Stimulated activated naive B cell treated with anti-CD40 and anti-IgM and Interleukin-4, amounts not matched to agents 10 μg/mL and 1 μg/mL and 100 μg/mL, for 72 hours (primary cell): ENCODE measurements at regions not wholly inside any gene's neighbourhood (a gene's known extent, or its start where the extent isn't known, plus 50 kb on each side); places are given as distances from the start of the nearest gene placed in this dataset.

ENCODE experiments used
- ATAC-seq, 2 donors: fragments of 150-1000 bp; cut with Tn5 transposase; replicated peaks; 2 replicates each; pipeline ENCODE4 v1.10.0; 2021; ENCODE audit warnings: moderate library complexity in 1 of 2
- DNase-seq: peaks from one replicate; pipeline ENCODE4 v3.0.0; 2021
- H3K27ac Mint-ChIP-seq: one replicate; pipeline ENCODE4 v1.8.0; 2022; ENCODE audit warnings: mild to moderate bottlenecking, mixed read lengths
- H3K27me3 Mint-ChIP-seq, 2 donors: one replicate each; pipeline ENCODE4 v1.8.0; 2022; ENCODE audit warnings: mixed read lengths in 2 of 2
- H3K36me3 Mint-ChIP-seq, 2 donors: one replicate each; pipeline ENCODE4 v1.8.0; 2022; ENCODE audit warnings: mixed read lengths in 2 of 2, mild to moderate bottlenecking in 1 of 2
- H3K4me1 Mint-ChIP-seq, 2 donors: one replicate each; pipeline ENCODE4 v1.8.0; 2022; ENCODE audit warnings: mixed read lengths in 2 of 2, mild to moderate bottlenecking in 1 of 2
- H3K4me3 Mint-ChIP-seq, 2 donors: one replicate each; pipeline ENCODE4 v1.8.0; 2022; ENCODE audit warnings: mild to moderate bottlenecking in 2 of 2, mixed read lengths in 2 of 2, moderate library complexity in 1 of 2
- H3K9me3 Mint-ChIP-seq, 2 donors: one replicate each; pipeline ENCODE4 v1.8.0; 2022; ENCODE audit warnings: mixed read lengths in 2 of 2, mild to moderate bottlenecking in 1 of 2

GRCh38 chr5:85998656-85999055, 619.1 kb upstream of the COX7C start:
- DNase-seq (no peak), ATAC-seq (no peak)
- Mint-ChIP-seq H3K27me3 (no peaks in the 10 kb centered on the region), H3K27ac (no peak overlapping the region), H3K36me3 (no peaks in the 10 kb centered on the region), H3K9me3 (peaks cover 4 to 13% of the 10 kb centered on the region in 2 donors), H3K4me1 (no peaks in the 10 kb centered on the region), H3K4me3 (no peak overlapping the region)

DNA sequence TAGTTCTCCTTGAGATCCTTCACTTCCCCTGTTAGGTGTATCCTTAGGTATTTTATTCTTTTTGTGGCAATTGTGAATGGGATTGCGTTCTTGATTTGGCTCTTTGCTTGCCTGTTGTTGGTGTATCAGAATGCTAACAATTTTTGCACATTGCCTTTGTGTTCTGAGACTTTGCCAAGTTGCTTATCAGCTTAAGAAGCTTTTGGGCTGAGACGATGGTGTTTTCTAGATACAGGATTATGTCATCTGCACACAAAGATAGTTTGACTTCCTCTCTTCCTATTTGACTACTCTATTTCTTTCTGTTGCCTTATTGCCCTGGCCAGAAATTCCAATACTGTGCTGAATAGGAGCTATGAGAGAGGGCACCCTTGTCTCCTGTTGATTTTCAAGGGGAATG, 609.4 kb upstream of the COX7C start:
- no peaks in the 10 kb centered on the region for H3K4me1 Mint-ChIP-seq
- H3K9me3 Mint-ChIP-seq = peaks cover 10 to 14% of the 10 kb centered on the region in 2 donors
- no peak overlapping the region for H3K27ac Mint-ChIP-seq
- no peaks in the 10 kb centered on the region for H3K36me3 Mint-ChIP-seq
- ATAC-seq (no peak), DNase-seq (no peak)
- no peaks in the 10 kb centered on the region for H3K27me3 Mint-ChIP-seq
- no peak overlapping the region for H3K4me3 Mint-ChIP-seq

DNA sequence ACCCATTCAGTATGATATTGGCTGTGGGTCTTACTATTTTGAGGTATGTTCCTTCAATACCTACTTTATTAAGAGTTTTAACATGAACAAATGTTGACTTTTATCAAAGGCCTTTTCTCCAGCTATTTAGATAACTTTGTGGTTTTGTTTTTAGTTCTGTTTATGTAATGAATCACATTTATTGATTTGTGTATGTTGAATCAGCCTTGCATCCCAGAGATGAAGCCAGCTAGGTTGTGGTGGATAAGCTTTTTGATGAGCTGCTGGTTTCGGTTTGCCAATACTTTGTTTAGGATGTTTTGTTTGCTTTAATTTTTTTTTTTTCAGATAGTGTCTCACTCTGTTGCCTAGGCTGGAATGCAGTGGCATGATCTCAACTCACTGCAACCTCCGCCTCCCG, 609.0 kb upstream of the COX7C start:
- Mint-ChIP-seq H3K36me3 (no peaks in the 10 kb centered on the region), H3K27ac (no peak overlapping the region), H3K4me3 (no peak overlapping the region), H3K27me3 (no peaks in the 10 kb centered on the region), H3K4me1 (no peaks in the 10 kb centered on the region), H3K9me3 (peaks cover 10 to 14% of the 10 kb centered on the region in 2 donors)
- DNase-seq (no peak), ATAC-seq (no peak)

DNA sequence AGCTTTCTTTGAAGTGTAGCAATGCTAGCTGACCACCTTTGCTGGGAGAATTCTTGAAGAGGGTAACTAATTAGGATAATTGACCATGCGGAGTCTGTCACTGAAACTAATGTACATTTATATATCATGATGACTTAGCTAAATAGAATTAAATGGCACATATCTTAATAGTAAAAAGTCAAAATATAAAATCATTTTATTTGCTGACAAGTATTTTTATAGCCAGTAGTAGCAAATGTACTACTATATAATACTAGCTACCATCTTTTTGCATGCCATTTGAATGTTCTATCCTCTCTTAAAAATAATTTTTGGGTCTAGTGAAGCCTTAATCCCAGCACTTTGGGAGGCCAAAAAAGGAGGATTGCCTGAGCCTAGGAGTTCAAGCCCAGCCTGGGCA, 605.8 kb upstream of the COX7C start:
- Mint-ChIP-seq H3K27me3 (no peaks in the 10 kb centered on the region), H3K27ac (no peak overlapping the region), H3K9me3 (peaks cover 11 to 12% of the 10 kb centered on the region in 2 donors), H3K36me3 (no peaks in the 10 kb centered on the region), H3K4me3 (no peak overlapping the region), H3K4me1 (no peaks in the 10 kb centered on the region)
- ATAC-seq = no peak
- no peak for DNase-seq

DNA sequence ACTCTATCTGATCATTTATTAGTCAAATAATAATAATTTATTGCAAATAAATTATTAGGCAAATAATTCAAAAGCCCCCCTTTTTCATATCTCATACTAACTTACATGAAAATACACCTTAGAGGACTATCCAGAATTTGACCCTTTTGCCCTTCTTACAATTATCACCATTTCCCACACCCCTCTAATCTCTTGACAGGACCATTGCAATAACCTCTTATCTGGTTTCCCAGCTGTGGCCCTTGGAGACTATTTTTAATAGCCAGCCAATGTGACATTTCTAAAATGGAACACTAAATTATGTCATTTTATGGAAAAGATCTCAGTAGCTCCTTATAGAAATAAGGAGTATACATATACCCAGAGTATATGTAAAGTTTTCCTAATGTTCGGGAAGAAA, 588.4 kb upstream of the COX7C start:
- Mint-ChIP-seq H3K27me3 (no peaks in the 10 kb centered on the region), H3K36me3 (no peaks in the 10 kb centered on the region), H3K27ac (no peak overlapping the region), H3K9me3 (no peaks in the 10 kb centered on the region), H3K4me1 (no peaks in the 10 kb centered on the region), H3K4me3 (no peak overlapping the region)
- ATAC-seq (no peak), DNase-seq (no peak)

- Mint-ChIP-seq H3K27ac (no peak overlapping the region), H3K36me3 (no peaks in the 10 kb centered on the region), H3K27me3 (no peaks in the 10 kb centered on the region), H3K4me3 (no peak overlapping the region), H3K4me1 (no peaks in the 10 kb centered on the region), H3K9me3 (peaks cover 0 to 2% of the 10 kb centered on the region in 2 donors)
- no peak for DNase-seq
- ATAC-seq = no peak
These were observed 587.0 kb upstream of the COX7C start for GRCh38 chr5:86030753-86031152.

DNA sequence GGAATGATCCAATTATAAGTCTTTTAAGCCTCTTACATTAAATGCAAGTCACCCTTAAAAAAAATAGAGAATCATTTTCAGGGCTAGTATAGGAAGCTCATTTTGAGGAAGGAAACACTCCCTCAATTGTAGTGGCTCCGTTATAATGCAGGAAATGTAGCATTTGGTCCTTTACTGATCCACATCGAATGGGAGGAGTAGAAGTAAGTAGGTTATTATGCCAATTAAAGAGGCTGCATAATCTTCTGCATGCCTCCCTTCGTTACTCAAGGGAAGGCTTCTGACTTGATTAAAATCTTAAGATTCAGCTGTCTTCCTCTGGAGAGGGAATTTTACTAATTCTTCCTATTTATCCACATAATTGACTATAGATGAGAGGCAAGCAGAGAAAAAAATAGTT, 579.2 kb upstream of the COX7C start:
- Mint-ChIP-seq H3K4me1 (no peaks in the 10 kb centered on the region), H3K36me3 (no peaks in the 10 kb centered on the region), H3K4me3 (no peak overlapping the region), H3K9me3 (peaks cover 5 to 8% of the 10 kb centered on the region in 2 donors), H3K27me3 (no peaks in the 10 kb centered on the region), H3K27ac (no peak overlapping the region)
- no peak for ATAC-seq
- no peak for DNase-seq

GRCh38 chr5:86039351-86039750, 578.4 kb upstream of the COX7C start:
- no peaks in the 10 kb centered on the region for H3K36me3 Mint-ChIP-seq
- H3K4me3 Mint-ChIP-seq = no peak overlapping the region
- DNase-seq (no peak), ATAC-seq (no peak)
- no peak overlapping the region for H3K27ac Mint-ChIP-seq
- H3K4me1 Mint-ChIP-seq = no peaks in the 10 kb centered on the region
- H3K9me3 Mint-ChIP-seq = peaks cover 5 to 8% of the 10 kb centered on the region in 2 donors
- H3K27me3 Mint-ChIP-seq = no peaks in the 10 kb centered on the region

DNA sequence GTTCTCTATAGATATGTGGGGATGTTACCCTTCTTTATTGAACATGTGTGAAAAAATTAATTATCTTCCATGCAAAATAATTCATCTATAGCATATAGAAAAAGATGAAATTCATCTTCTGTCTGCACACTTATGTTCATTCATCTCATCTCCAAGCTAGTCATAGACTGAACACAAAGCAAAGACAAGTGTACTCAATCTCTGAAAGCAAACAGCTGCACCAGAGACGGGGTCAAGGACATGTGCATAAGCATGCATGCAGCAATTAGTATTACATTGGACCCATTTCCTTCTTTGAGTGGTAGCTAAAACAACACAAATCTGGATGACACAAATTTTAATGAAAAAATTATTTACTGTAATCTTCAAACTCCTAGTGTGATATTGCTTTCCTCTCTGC, 547.0 kb upstream of the COX7C start:
- Mint-ChIP-seq H3K36me3 (no peaks in the 10 kb centered on the region), H3K4me3 (no peak overlapping the region), H3K27ac (no peak overlapping the region), H3K27me3 (no peaks in the 10 kb centered on the region), H3K9me3 (no peaks in the 10 kb centered on the region), H3K4me1 (no peaks in the 10 kb centered on the region)
- ATAC-seq (no peak), DNase-seq (no peak)

- no peaks in the 10 kb centered on the region for H3K4me1 Mint-ChIP-seq
- H3K27me3 Mint-ChIP-seq = no peaks in the 10 kb centered on the region
- no peak overlapping the region for H3K27ac Mint-ChIP-seq
- no peaks in the 10 kb centered on the region for H3K36me3 Mint-ChIP-seq
- DNase-seq = no peak
- H3K4me3 Mint-ChIP-seq = no peak overlapping the region
- no peak for ATAC-seq
- peaks cover 0 to 2% of the 10 kb centered on the region in 2 donors for H3K9me3 Mint-ChIP-seq
These were observed 543.4 kb upstream of the COX7C start for GRCh38 chr5:86074297-86074696.

- Mint-ChIP-seq H3K27ac (no peak overlapping the region), H3K4me3 (no peak overlapping the region), H3K4me1 (no peaks in the 10 kb centered on the region), H3K27me3 (no peaks in the 10 kb centered on the region), H3K9me3 (peaks cover 0 to 2% of the 10 kb centered on the region in 2 donors), H3K36me3 (no peaks in the 10 kb centered on the region)
- no peak for DNase-seq
- no peak for ATAC-seq
These were observed 542.6 kb upstream of the COX7C start for GRCh38 chr5:86075139-86075538.

DNA sequence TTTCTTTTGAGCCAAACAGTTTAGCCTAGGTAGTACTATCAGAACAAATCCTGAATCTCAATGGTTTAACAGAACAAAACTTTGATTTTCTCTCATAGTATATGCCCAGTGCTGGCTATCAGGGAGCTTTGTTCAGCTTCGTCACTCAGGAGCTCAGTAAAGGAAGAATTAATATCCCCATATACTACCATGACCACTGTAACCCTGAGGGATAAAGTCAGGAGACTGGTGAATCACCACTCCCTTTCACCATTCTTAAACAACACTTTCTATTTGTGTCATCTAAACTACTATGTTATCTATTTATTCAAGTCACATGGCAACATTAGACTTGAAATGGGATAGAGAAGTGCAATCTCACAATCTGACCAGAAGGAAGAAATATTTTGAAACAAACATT, 522.6 kb upstream of the COX7C start:
- DNase-seq (no peak), ATAC-seq (no peak)
- Mint-ChIP-seq H3K27ac (no peak overlapping the region), H3K36me3 (no peaks in the 10 kb centered on the region), H3K4me1 (no peaks in the 10 kb centered on the region), H3K27me3 (no peaks in the 10 kb centered on the region), H3K4me3 (no peak overlapping the region), H3K9me3 (peaks cover 0 to 3% of the 10 kb centered on the region in 2 donors)

DNA sequence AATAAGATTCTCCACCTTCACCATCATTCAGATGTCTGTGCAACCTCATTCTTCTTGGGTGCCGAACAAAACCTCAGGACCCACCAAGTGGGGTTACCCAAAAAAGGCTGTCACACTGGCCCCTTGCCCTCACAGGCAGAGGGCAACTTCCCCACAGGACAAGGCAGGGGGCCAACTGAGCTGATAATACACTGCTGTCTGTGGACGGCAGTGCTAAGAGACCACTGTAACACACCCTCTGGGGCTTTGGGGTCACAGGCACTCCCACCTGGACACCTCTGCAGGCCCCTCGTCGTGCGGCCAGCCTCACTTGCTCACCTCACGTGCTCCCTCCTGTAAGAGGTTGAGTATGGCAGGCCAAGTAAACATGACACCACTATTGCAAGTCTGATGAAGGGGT, 515.8 kb upstream of the COX7C start:
- no peak overlapping the region for H3K4me3 Mint-ChIP-seq
- no peaks in the 10 kb centered on the region for H3K9me3 Mint-ChIP-seq
- DNase-seq (no peak), ATAC-seq (no peak)
- H3K27ac Mint-ChIP-seq = no peak overlapping the region
- no peaks in the 10 kb centered on the region for H3K4me1 Mint-ChIP-seq
- H3K36me3 Mint-ChIP-seq = no peaks in the 10 kb centered on the region
- no peaks in the 10 kb centered on the region for H3K27me3 Mint-ChIP-seq

GRCh38 chr5:86108825-86109224, 508.9 kb upstream of the COX7C start:
- Mint-ChIP-seq H3K36me3 (no peaks in the 10 kb centered on the region), H3K4me1 (no peaks in the 10 kb centered on the region), H3K9me3 (peaks cover 6 to 12% of the 10 kb centered on the region in 2 donors), H3K27ac (no peak overlapping the region), H3K27me3 (no peaks in the 10 kb centered on the region), H3K4me3 (no peak overlapping the region)
- ATAC-seq (no peak), DNase-seq (no peak)

DNA sequence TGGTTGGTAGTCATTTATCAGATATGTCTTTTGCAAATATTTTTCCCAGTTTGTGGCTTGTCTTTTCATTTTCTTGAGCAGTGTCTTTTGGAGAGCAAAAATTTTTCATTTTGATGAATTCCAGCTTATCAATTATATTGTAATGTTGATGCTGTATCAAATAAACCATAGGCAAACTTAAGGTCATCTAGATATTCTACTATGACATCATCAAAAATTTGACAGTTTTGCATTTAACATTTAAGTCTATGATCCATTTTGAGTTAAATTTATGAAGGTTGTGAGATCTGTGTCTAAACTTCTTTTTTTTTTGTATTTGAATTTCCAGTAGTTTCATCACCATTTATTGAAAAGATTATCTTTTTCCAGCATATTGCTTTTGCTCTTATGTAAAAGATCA, 505.5 kb upstream of the COX7C start:
- DNase-seq = no peak
- Mint-ChIP-seq H3K27me3 (no peaks in the 10 kb centered on the region), H3K4me3 (no peak overlapping the region), H3K4me1 (no peaks in the 10 kb centered on the region), H3K9me3 (peaks cover 6 to 12% of the 10 kb centered on the region in 2 donors), H3K27ac (no peak overlapping the region), H3K36me3 (no peaks in the 10 kb centered on the region)
- ATAC-seq = no peak

DNA sequence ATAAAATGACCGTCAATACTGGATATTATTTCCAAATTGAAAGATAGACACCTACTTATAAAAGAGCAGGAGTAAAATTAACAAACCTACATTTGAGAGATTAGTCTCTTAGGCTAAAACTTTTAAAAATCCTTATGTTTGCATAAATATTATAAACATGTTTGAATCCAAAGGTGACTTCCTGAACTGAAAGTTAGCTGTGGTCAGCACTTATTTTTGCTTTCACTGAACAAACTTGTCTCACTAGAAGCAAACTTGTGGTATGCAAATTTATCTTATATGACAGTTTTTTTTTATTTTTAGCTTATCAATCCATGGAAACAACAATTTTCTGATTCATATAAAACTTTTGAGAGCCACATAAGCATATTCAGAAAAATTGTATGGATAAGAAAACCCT, 502.6 kb upstream of the COX7C start:
- H3K4me3 Mint-ChIP-seq = no peak overlapping the region
- ATAC-seq (no peak), DNase-seq (no peak)
- H3K27ac Mint-ChIP-seq = no peak overlapping the region
- peaks cover 0 to 4% of the 10 kb centered on the region in 2 donors for H3K9me3 Mint-ChIP-seq
- no peaks in the 10 kb centered on the region for H3K36me3 Mint-ChIP-seq
- H3K27me3 Mint-ChIP-seq = no peaks in the 10 kb centered on the region
- no peaks in the 10 kb centered on the region for H3K4me1 Mint-ChIP-seq
